ENCODE measurements at regions not wholly inside any gene's neighbourhood (a gene's known extent, or its start where the extent isn't known, plus 50 kb on each side); places are given as distances from the start of the nearest gene placed in this dataset.

GRCh38 chr10:57018452-57018851 lies 657.4 kb upstream of the ZWINT start:
- DNase-seq (ENCODE audit: low read depth) = no peak

- no peak for DNase-seq (ENCODE audit: low read depth)
These were observed 656.4 kb upstream of the ZWINT start for GRCh38 chr10:57017356-57018037.

GRCh38 chr10:57015595-57016318 lies 654.7 kb upstream of the ZWINT start:
- no peak for DNase-seq (ENCODE audit: low read depth)

- DNase-seq (ENCODE audit: low read depth) = no peak
These were observed 654.1 kb upstream of the ZWINT start for GRCh38 chr10:57015187-57015586.

GRCh38 chr10:57014758-57015157 lies 653.7 kb upstream of the ZWINT start:
- DNase-seq (ENCODE audit: low read depth) = no peak

- DNase-seq (ENCODE audit: low read depth) = no peak
These were observed 647.1 kb upstream of the ZWINT start for GRCh38 chr10:57008189-57008588.

GRCh38 chr10:56991591-56992069 lies 630.6 kb upstream of the ZWINT start:
- DNase-seq (ENCODE audit: low read depth) = no peak

GRCh38 chr10:56975513-56975912 lies 614.5 kb upstream of the ZWINT start:
- DNase-seq (ENCODE audit: low read depth) = no peak

- DNase-seq (ENCODE audit: low read depth) = no peak
These were observed 612.7 kb upstream of the ZWINT start for GRCh38 chr10:56973766-56974165.

GRCh38 chr10:56943221-56943755 lies 582.2 kb upstream of the ZWINT start:
- no peak for DNase-seq (ENCODE audit: low read depth)

- DNase-seq (ENCODE audit: low read depth) = no peak
These were observed 573.5 kb upstream of the ZWINT start for GRCh38 chr10:56934515-56934914.

- no peak for DNase-seq (ENCODE audit: low read depth)
These were observed 567.7 kb upstream of the ZWINT start for GRCh38 chr10:56928714-56929113.

GRCh38 chr10:56927701-56928100 lies 566.6 kb upstream of the ZWINT start:
- no peak for DNase-seq (ENCODE audit: low read depth)

- no peak for DNase-seq (ENCODE audit: low read depth)
These were observed 559.7 kb upstream of the ZWINT start for GRCh38 chr10:56920601-56921261.

GRCh38 chr10:56912043-56912442 lies 551.0 kb upstream of the ZWINT start:
- DNase-seq (ENCODE audit: low read depth) = no peak

- no peak for DNase-seq (ENCODE audit: low read depth)
These were observed 544.0 kb upstream of the ZWINT start for GRCh38 chr10:56905051-56905450.

GRCh38 chr10:56902554-56902953 lies 541.5 kb upstream of the ZWINT start:
- DNase-seq (ENCODE audit: low read depth) = no peak

GRCh38 chr10:56895306-56895705 lies 534.2 kb upstream of the ZWINT start:
- DNase-seq (ENCODE audit: low read depth) = no peak

GRCh38 chr10:56881218-56881617 lies 520.2 kb upstream of the ZWINT start:
- DNase-seq (ENCODE audit: low read depth) = no peak

GRCh38 chr10:56880606-56881005 lies 519.5 kb upstream of the ZWINT start:
- no peak for DNase-seq (ENCODE audit: low read depth)

- no peak for DNase-seq (ENCODE audit: low read depth)
These were observed 513.9 kb upstream of the ZWINT start for GRCh38 chr10:56874950-56875349.

- no peak for DNase-seq (ENCODE audit: low read depth)
These were observed 510.2 kb upstream of the ZWINT start for GRCh38 chr10:56871160-56871668.

GRCh38 chr10:56867236-56867635 lies 506.2 kb upstream of the ZWINT start:
- no peak for DNase-seq (ENCODE audit: low read depth)

All from stimulated activated CD8-positive, alpha-beta memory T cell treated with anti-CD3 and anti-CD28 coated beads, Interleukin-15, amount 100 ng/mL, for 1 hour (primary cell).